ENCODE measurements at regions not wholly inside any gene's neighbourhood (a gene's known extent, or its start where the extent isn't known, plus 50 kb on each side); places are given as distances from the start of the nearest gene placed in this dataset.

DNA sequence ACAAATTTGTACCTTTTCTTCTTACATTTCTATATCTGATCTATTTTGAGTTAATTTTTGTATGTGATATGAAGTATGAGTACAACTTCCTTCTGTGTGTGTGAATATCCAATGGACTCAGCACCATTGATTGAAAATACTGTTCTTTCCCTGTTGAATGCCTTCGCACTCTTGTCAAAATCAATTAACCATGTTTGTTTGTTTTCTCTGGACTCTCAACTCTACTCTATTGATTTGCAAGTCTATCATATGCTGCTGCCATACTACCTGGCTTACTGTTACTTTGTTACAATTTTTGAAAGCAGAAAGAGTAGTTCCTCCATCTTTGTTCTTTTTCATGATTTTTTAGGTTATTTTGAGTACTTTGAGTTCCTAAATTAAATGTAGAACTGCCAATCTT, 1437.4 kb upstream of the SPRY2 start:
- no peak overlapping the region for H3K27ac Mint-ChIP-seq
- H3K4me1 Mint-ChIP-seq (ENCODE audit: low read depth): no peaks in the 10 kb centered on the region
- peaks cover 11% of the 10 kb centered on the region for H3K9me3 Mint-ChIP-seq
- no peaks in the 10 kb centered on the region for H3K36me3 Mint-ChIP-seq (ENCODE audit: low read depth)
- no peaks in the 10 kb centered on the region for H3K27me3 Mint-ChIP-seq
- H3K4me3 Mint-ChIP-seq: no peak overlapping the region

GRCh38 chr13:81773263-81773662, 1432.3 kb upstream of the SPRY2 start:
- H3K27ac Mint-ChIP-seq: no peak overlapping the region
- H3K4me1 Mint-ChIP-seq (ENCODE audit: low read depth): no peaks in the 10 kb centered on the region
- H3K36me3 Mint-ChIP-seq (ENCODE audit: low read depth): no peaks in the 10 kb centered on the region
- H3K27me3 Mint-ChIP-seq: no peaks in the 10 kb centered on the region
- H3K4me3 Mint-ChIP-seq: no peak overlapping the region
- H3K9me3 Mint-ChIP-seq: peaks cover 11% of the 10 kb centered on the region

- H3K4me3 Mint-ChIP-seq: no peak overlapping the region
- H3K27ac Mint-ChIP-seq: no peak overlapping the region
- no peaks in the 10 kb centered on the region for H3K4me1 Mint-ChIP-seq (ENCODE audit: low read depth)
- no peaks in the 10 kb centered on the region for H3K27me3 Mint-ChIP-seq
- H3K9me3 Mint-ChIP-seq: peaks cover 8% of the 10 kb centered on the region
- no peaks in the 10 kb centered on the region for H3K36me3 Mint-ChIP-seq (ENCODE audit: low read depth)
Observed at GRCh38 chr13:81771951-81772350, 1431.0 kb upstream of the SPRY2 start.

DNA sequence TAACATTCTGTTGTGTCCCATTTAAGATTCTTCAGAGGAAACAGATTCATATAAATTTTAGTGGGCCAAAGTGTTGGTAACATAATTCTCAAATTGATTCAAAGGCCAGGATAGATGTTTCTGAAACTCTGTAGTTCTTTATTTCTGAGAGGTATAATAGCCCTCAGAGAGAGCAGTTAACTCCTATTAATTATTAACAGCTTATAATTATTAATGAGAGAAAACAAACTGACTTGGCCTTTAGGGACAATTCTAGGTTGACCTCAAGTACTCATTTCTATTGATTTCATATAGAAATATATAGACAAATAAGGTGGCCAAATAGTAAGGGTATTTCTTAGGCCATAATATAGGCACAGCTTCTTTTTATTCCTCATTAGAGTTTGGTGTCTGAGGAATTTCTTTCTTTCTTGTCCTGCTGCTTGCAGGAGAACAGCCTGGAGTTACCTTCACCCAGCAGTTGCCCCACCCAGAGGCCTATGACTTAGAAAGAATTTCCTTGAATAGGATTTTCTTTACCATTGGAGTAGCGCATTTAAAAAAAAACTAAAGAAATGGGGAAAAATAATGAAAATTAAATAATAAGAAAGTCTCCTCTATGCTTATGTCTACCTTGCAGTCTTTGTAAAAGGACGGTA, 1430.1 kb upstream of the SPRY2 start:
- Mint-ChIP-seq H3K27me3 (no peaks in the 10 kb centered on the region), H3K4me3 (no peak overlapping the region), H3K9me3 (peaks cover 8% of the 10 kb centered on the region), H3K27ac (no peak overlapping the region), H3K36me3 (ENCODE audit: low read depth) (no peaks in the 10 kb centered on the region), H3K4me1 (ENCODE audit: low read depth) (no peaks in the 10 kb centered on the region)

DNA sequence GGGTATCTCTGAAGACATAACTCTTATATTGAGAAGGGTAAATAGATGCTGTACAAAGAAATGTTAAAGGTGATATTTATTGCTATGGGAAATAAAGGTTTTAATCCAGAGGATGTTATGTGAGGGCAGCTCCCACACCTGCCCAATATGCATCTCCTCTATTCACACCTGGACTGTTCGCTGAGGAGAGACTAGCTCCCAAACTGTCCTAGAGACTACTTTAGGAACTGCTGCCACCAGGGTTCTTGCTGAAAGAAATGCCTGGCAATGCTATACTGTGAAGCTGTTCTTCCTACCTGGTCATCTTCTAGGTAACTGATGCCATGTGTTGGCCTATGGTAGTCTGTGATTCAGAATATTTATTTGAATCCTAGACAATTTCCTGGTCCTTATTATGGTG, 1421.5 kb upstream of the SPRY2 start:
- no peak overlapping the region for H3K27ac Mint-ChIP-seq
- no peak overlapping the region for H3K4me3 Mint-ChIP-seq
- H3K9me3 Mint-ChIP-seq: peaks cover 14% of the 10 kb centered on the region
- no peaks in the 10 kb centered on the region for H3K4me1 Mint-ChIP-seq (ENCODE audit: low read depth)
- H3K27me3 Mint-ChIP-seq: no peaks in the 10 kb centered on the region
- no peaks in the 10 kb centered on the region for H3K36me3 Mint-ChIP-seq (ENCODE audit: low read depth)

DNA sequence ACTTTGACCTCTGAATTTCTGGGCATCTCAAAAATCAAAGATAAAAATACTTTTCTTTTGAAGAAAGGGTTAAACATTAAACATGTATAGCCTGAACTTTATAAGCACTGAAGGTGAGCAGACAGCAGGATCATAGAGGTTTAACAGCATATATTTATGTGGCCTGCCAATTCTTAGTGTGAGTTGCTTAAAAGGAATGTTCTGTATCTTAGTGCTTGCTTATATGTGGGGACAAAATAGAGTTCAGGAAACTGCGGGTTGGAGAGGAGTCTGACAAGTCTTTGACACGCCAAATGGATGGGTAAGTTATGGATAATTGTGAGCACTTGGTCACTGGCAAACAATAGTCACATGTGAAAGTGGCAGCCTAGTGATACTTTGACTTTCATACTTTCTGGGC, 1419.4 kb upstream of the SPRY2 start:
- no peaks in the 10 kb centered on the region for H3K36me3 Mint-ChIP-seq (ENCODE audit: low read depth)
- H3K9me3 Mint-ChIP-seq: peaks cover 11% of the 10 kb centered on the region
- no peaks in the 10 kb centered on the region for H3K4me1 Mint-ChIP-seq (ENCODE audit: low read depth)
- no peaks in the 10 kb centered on the region for H3K27me3 Mint-ChIP-seq
- no peak overlapping the region for H3K27ac Mint-ChIP-seq
- no peak overlapping the region for H3K4me3 Mint-ChIP-seq

GRCh38 chr13:81757348-81757970, 1416.5 kb upstream of the SPRY2 start:
- Mint-ChIP-seq H3K27me3 (no peaks in the 10 kb centered on the region), H3K4me3 (no peak overlapping the region), H3K9me3 (peaks cover 14% of the 10 kb centered on the region), H3K36me3 (ENCODE audit: low read depth) (no peaks in the 10 kb centered on the region), H3K27ac (no peak overlapping the region), H3K4me1 (ENCODE audit: low read depth) (no peaks in the 10 kb centered on the region)

- Mint-ChIP-seq H3K4me3 (no peak overlapping the region), H3K4me1 (ENCODE audit: low read depth) (no peaks in the 10 kb centered on the region), H3K27me3 (no peaks in the 10 kb centered on the region), H3K36me3 (ENCODE audit: low read depth) (no peaks in the 10 kb centered on the region), H3K9me3 (peaks cover 12% of the 10 kb centered on the region), H3K27ac (no peak overlapping the region)
Observed at GRCh38 chr13:81745391-81745790, 1404.5 kb upstream of the SPRY2 start.

DNA sequence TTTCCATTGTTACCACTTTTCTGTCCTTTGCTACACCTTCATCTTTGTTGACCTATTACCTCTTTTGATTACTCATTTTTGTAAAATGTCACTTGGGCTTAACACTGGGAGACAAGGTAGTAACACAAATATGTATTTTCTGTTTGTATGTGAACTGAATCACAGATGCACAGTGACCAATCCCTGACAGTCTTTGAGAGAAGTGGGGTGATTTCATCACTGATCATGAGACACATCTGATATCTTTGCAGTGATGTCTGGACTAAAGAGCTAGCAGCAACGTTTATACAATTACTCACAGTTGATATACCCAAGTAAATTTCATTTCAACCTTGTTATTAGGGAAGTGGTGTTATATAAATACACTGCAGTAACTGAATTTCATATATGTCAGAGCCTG, 1397.4 kb upstream of the SPRY2 start:
- Mint-ChIP-seq H3K36me3 (ENCODE audit: low read depth) (no peaks in the 10 kb centered on the region), H3K4me3 (no peak overlapping the region), H3K27ac (no peak overlapping the region), H3K27me3 (no peaks in the 10 kb centered on the region), H3K9me3 (peaks cover 9% of the 10 kb centered on the region), H3K4me1 (ENCODE audit: low read depth) (no peaks in the 10 kb centered on the region)

DNA sequence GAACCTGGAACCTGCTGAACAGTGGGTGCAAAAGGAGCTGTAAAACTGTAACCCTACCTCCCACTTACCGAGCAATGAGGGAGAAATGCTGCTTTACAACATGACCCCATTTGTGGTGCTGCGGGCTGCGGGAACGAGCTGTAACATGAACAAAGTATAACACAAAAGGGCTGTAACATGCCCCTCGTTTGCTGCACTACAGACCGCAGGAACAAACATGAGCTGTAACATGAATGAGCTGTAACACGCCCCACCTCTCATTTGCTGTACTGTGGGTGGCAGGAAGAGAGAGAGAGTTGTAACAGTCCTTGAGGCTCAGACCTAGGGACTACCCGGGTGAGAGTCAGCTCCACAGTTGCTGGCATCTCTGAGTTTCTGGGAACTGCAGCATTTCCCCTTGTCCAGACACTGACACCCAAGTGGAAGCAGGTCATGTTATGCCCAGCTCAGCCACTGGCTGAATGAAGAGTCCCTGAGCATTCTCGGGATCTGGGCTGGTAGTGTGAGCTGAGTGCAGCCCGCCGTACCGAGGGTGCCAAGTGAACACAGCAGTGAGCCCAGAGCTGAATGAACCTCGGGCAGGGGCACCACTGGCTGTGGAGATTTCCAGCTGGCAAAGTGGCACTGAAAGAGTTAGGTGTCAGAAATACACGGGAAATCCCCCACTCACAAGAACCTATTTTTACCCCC, 1385.3 kb upstream of the SPRY2 start:
- H3K4me1 Mint-ChIP-seq (ENCODE audit: low read depth): no peaks in the 10 kb centered on the region
- H3K36me3 Mint-ChIP-seq (ENCODE audit: low read depth): no peaks in the 10 kb centered on the region
- H3K27ac Mint-ChIP-seq: no peak overlapping the region
- H3K27me3 Mint-ChIP-seq: no peaks in the 10 kb centered on the region
- H3K9me3 Mint-ChIP-seq: peaks cover 20% of the 10 kb centered on the region
- H3K4me3 Mint-ChIP-seq: no peak overlapping the region

GRCh38 chr13:81722456-81722855, 1381.5 kb upstream of the SPRY2 start:
- H3K27ac Mint-ChIP-seq: no peak overlapping the region
- no peak overlapping the region for H3K4me3 Mint-ChIP-seq
- H3K9me3 Mint-ChIP-seq: peaks cover 20% of the 10 kb centered on the region
- no peaks in the 10 kb centered on the region for H3K36me3 Mint-ChIP-seq (ENCODE audit: low read depth)
- H3K4me1 Mint-ChIP-seq (ENCODE audit: low read depth): no peaks in the 10 kb centered on the region
- no peaks in the 10 kb centered on the region for H3K27me3 Mint-ChIP-seq

DNA sequence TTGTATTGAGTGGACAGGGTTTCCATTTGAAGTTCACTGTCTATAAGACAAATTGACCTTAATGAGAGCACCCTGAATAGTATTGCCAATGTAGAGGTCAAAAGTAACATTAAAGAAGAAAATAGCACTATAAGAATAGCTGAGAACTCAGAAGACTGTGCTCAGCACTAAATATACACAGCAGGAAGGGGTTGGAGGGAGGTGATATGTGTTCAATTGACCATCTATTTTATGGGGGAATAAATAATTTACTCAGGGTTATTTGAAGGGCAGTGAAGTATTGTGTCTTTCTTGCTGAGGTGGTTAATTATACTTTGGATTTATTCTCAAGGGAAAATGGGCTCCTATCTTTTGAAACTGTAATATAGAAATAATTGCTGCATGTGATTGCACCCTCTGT, 1380.5 kb upstream of the SPRY2 start:
- no peak overlapping the region for H3K27ac Mint-ChIP-seq
- no peak overlapping the region for H3K4me3 Mint-ChIP-seq
- H3K27me3 Mint-ChIP-seq: no peaks in the 10 kb centered on the region
- peaks cover 12% of the 10 kb centered on the region for H3K9me3 Mint-ChIP-seq
- no peaks in the 10 kb centered on the region for H3K36me3 Mint-ChIP-seq (ENCODE audit: low read depth)
- no peaks in the 10 kb centered on the region for H3K4me1 Mint-ChIP-seq (ENCODE audit: low read depth)

- H3K4me3 Mint-ChIP-seq: no peak overlapping the region
- H3K27ac Mint-ChIP-seq: no peak overlapping the region
- peaks cover 12% of the 10 kb centered on the region for H3K9me3 Mint-ChIP-seq
- H3K27me3 Mint-ChIP-seq: no peaks in the 10 kb centered on the region
- no peaks in the 10 kb centered on the region for H3K4me1 Mint-ChIP-seq (ENCODE audit: low read depth)
- H3K36me3 Mint-ChIP-seq (ENCODE audit: low read depth): no peaks in the 10 kb centered on the region
Observed at GRCh38 chr13:81714513-81714912, 1373.6 kb upstream of the SPRY2 start.

- no peak overlapping the region for H3K27ac Mint-ChIP-seq
- no peaks in the 10 kb centered on the region for H3K4me1 Mint-ChIP-seq (ENCODE audit: low read depth)
- H3K27me3 Mint-ChIP-seq: no peaks in the 10 kb centered on the region
- no peaks in the 10 kb centered on the region for H3K36me3 Mint-ChIP-seq (ENCODE audit: low read depth)
- H3K9me3 Mint-ChIP-seq: peaks cover 12% of the 10 kb centered on the region
- H3K4me3 Mint-ChIP-seq: no peak overlapping the region
Observed at GRCh38 chr13:81713201-81713600, 1372.3 kb upstream of the SPRY2 start.

GRCh38 chr13:81697826-81698225, 1356.9 kb upstream of the SPRY2 start:
- H3K4me1 Mint-ChIP-seq (ENCODE audit: low read depth): no peaks in the 10 kb centered on the region
- H3K9me3 Mint-ChIP-seq: peaks cover 29% of the 10 kb centered on the region
- no peaks in the 10 kb centered on the region for H3K36me3 Mint-ChIP-seq (ENCODE audit: low read depth)
- H3K4me3 Mint-ChIP-seq: no peak overlapping the region
- no peaks in the 10 kb centered on the region for H3K27me3 Mint-ChIP-seq
- H3K27ac Mint-ChIP-seq: no peak overlapping the region

- no peak overlapping the region for H3K27ac Mint-ChIP-seq
- no peaks in the 10 kb centered on the region for H3K36me3 Mint-ChIP-seq (ENCODE audit: low read depth)
- H3K4me1 Mint-ChIP-seq (ENCODE audit: low read depth): no peaks in the 10 kb centered on the region
- H3K4me3 Mint-ChIP-seq: no peak overlapping the region
- H3K9me3 Mint-ChIP-seq: peaks cover 4% of the 10 kb centered on the region
- H3K27me3 Mint-ChIP-seq: no peaks in the 10 kb centered on the region
Observed at GRCh38 chr13:81686877-81687276, 1346.0 kb upstream of the SPRY2 start.
